ENCODE measurements at regions not wholly inside any gene's neighbourhood (a gene's known extent, or its start where the extent isn't known, plus 50 kb on each side); places are given as distances from the start of the nearest gene placed in this dataset.
A peak's percentile ranks its signal among the peaks of the same experiment; 100 is the strongest.

- peak; percentile 33 for DNase-seq (ENCODE audit: low spot score)
Observed at GRCh38 chr12:30874455-30875321, 51.9 kb upstream of the TSPAN11 start.

GRCh38 chr12:30870491-30871265 is 55.9 kb upstream of the TSPAN11 start:
- DNase-seq (ENCODE audit: low spot score), result no peak

DNA sequence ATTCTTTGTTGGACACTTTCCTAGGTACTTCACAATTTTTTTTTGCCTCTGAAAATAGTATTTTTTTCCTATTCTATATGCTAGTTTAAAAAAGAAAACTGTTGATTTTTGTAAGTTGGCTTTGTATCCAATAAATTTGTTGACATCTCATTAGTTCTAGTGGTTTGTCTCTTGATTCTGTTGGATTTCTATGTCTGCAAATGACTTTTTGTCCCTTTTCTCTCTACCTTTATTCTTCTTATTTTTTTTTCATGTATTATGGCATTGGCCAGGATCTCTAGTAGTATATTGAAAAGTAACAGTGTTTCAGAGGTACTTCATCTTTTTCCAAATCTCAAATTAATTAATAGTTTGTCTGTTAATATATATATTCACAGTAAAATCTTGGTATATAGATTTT is 59.1 kb upstream of the TSPAN11 start:
- DNase-seq (ENCODE audit: low spot score), result no peak

- DNase-seq (ENCODE audit: low spot score), result no peak
Observed at GRCh38 chr12:30866256-30866655, 60.3 kb upstream of the TSPAN11 start.

DNA sequence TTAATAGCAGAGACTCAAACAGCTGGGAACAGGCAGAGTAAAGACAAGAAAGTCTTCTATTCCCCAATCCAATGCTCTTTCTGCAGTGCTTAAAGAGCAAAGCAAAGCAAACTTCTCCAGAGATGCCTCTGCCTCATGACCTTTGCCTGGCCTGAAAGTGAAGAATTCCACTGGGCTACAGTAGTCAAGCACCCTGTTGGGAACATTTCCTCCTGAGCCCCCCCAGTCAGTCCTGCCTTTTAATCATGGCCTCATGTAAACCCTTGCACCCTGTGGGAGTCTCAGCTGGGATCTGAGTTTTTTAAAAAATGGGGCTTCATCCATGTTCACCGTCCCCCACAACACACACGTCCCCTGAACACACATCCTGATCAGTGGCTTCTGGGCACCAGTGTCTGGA is 62.7 kb upstream of the TSPAN11 start:
- no peak for DNase-seq (ENCODE audit: low spot score)

DNA sequence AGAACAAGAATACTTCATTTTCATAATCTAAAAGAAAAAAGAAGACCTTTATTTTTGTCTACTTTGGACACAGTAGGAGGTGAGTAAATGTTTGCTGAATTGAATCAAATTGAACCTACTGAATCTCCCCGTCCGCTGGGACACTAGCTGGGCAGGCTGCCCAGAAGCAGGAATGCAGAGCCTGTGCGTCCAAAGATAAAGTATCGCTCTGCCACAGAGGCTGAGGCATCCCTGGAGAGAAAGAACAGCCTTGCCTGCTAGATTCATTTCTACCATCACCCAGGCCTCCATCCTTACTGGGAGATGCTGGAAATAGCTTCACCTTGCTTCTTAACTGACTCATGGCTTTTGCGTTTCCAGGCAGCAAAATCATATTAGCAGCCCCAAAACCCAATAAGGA is 64.1 kb upstream of the TSPAN11 start:
- no peak for DNase-seq (ENCODE audit: low spot score)

GRCh38 chr12:30859226-30859625 is 67.3 kb upstream of the TSPAN11 start:
- no peak for DNase-seq (ENCODE audit: low spot score)

- DNase-seq (ENCODE audit: low spot score), result no peak
Observed at GRCh38 chr12:30858471-30858870, 68.1 kb upstream of the TSPAN11 start.

- DNase-seq (ENCODE audit: low spot score), result no peak
Observed at GRCh38 chr12:30853561-30854133, 72.9 kb upstream of the TSPAN11 start.

GRCh38 chr12:30850684-30851083 is 75.9 kb upstream of the TSPAN11 start:
- DNase-seq (ENCODE audit: low spot score), result peak; percentile 56

DNA sequence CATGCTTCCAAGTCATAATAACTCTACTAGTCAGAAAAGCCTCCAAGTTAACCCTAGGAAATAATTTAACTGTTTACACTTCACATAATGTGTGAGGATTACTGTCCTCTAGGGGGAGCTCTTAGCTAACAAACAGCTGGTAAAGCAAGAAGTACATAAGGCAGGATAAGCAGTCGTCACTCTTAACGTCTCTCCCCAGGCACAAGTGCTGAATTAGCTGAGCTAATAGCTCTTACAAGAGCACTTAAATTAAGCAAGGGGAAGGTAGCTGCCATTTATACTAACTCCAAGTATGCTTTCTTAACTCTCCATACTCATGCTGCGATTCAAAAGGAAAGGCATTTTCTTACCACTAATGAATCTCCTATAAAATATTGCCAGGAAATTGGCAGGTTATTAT is 79.3 kb upstream of the TSPAN11 start:
- DNase-seq (ENCODE audit: low spot score), result peak; percentile 78

DNA sequence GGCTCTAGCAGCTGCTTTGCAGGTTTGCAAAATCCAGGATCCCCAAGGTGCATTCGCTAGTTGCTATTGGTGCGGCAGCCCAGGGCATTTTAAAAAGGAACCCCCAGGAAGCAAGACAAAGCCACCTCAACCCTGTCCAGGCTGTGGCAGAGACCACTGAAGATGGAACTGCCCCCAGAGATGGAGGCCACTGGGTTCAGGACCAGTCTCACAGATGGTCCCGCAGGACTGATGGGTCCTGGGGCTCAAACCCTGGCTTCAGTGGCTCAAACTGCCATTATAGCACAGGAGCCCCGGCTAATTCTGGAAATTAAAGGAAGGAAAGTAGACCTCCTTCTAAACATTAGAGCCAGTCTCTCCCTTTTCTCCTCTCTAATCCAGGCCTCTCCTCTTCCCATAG is 79.8 kb upstream of the TSPAN11 start:
- DNase-seq (ENCODE audit: low spot score), result no peak

- DNase-seq (ENCODE audit: low spot score), result no peak
Observed at GRCh38 chr12:30845676-30846075, 80.9 kb upstream of the TSPAN11 start.

GRCh38 chr12:30843211-30843610 is 83.3 kb upstream of the TSPAN11 start:
- no peak for DNase-seq (ENCODE audit: low spot score)

- no peak for DNase-seq (ENCODE audit: low spot score)
Observed at GRCh38 chr12:30840715-30841114, 85.8 kb upstream of the TSPAN11 start.

DNA sequence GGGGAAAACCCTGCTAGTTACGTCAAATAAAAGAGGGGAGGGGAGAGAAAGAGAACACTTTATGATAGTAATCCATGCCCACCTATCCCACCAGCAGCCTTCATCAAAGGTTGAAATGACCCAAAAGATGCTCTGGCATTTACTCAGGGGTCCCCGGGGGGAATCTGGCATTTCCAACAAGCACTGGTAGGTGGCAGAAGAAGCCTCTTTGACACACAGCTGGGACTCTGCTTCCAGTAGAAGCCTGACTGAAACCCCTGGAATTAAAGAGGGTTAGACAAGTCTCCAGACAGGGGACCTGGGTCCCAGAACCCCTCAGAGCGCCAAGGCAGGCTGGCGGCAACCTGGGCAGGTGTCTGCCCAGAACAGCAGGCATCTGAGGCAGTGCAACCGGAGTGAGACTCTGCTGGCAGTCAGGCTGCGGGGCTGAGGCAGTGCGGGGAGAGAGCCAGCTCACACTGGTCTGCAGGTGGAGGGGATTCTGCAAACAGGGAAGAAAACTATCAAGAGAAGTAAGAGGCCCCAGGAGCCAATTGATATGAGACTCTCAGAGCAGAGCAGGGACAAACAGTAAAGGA is 85.0 kb upstream of the CAPRIN2 start:
- DNase-seq (ENCODE audit: low spot score), result no peak

DNA sequence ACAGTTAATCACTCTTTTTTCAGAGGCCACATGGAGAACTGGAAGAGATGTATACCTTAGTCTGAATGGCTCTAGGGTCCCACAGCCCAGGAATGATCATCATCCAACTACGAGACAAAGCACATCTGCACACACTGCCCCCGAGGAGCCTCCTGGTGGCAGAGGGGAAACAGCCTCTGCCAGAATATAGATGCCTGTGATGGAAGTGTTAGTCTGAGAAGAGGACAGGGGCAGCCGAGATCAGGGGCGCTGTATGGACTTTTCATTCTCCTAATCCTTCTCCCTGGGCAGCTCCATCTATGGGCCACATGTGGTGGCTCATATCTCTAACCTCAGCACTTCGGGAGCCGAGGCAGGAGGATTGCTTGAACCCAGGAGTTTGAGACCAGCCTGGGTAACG is 82.8 kb upstream of the CAPRIN2 start:
- DNase-seq (ENCODE audit: low spot score), result no peak

DNA sequence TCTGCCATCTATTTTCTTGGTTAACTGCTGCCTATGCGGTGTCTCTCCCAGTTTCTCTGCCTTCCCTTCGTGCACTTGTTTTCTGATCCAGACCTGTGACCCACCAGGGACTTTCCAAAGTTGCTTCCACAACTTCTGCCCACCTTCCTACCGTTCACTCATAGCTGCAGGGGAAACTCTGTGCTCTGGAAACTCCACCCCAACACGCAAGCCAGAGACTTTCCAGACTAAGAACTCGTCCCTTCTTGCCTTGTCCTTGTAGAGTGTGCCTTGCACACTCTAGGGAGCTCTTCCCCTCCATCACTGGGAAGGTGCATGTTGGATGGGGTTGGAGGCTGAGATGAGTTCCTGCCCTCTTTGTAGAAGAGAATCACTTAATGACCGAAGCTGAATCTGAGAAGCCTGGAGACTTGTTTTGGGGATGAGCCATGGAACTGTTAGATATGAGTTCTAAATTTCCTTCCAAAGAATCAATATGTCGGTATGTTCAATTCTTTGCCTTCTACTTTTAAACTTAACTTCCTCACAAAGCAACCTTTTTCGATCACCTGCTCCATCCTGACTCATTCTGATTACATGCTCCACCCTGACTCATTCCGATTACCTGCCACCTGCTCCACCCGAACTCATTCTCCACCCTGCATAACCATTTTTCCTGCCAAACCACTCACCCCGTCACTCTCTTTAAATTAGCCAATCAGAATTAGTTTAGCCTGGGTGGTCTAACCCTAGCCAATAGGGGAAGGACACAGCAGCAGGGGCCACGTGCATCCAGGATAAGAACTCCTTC is 82.1 kb upstream of the CAPRIN2 start:
- peak; percentile 25 for DNase-seq (ENCODE audit: low spot score)

DNA sequence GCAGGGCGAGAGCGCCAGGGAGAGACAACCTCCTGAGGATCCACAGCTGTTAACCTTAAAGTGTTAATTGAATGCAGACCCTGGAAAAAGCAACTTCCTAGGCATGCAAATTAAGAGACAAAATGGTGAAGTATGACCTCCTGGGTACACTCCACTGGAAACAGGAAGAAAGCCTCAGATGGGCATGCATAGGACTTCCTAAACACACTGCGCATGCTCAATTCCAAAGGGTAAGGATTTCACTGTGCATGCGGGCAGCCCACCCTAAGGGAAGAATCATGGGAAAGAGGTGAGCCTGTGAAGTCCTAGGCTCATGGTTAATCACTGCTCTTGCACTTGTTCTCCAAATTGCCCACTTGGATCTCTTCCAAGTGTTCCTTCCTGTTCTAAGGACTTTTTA is 80.5 kb upstream of the CAPRIN2 start:
- DNase-seq (ENCODE audit: low spot score), result no peak

- no peak for DNase-seq (ENCODE audit: low spot score)
Observed at GRCh38 chr12:30830751-30831150, 76.0 kb upstream of the CAPRIN2 start.

GRCh38 chr12:30829876-30830275 is 75.1 kb upstream of the CAPRIN2 start:
- no peak for DNase-seq (ENCODE audit: low spot score)

DNA sequence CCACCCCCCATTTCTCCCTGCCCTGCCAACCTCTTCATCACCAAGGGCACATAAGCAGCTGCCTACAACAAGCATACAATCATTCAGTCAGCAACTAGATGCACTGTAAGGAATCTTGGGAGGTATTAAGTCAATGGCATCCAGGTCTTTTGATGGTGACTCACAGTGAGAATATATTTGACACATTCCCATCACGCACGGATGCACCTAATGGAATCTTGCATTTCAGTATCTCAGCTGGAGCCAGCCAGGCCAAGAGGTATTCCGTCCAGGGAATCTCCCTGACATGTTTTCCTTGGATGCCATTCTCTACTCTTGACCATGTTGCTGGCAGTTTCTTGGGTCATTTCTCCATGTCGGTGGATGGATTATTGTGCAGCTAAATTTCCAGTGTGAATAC is 73.9 kb upstream of the CAPRIN2 start:
- DNase-seq (ENCODE audit: low spot score), result no peak
